Liver (tissue), 7 donors: ENCODE measurements at regions not wholly inside any gene's neighbourhood (a gene's known extent, or its start where the extent isn't known, plus 50 kb on each side); places are given as distances from the start of the nearest gene placed in this dataset.

Experiments
- DNase-seq: peaks from one replicate; pipeline ENCODE4 v3.0.0-alpha.2; 2017; ENCODE audit warnings: low spot score
- H3K27ac ChIP-seq, 2 donors: one replicate each; pipeline ENCODE4 v1.7.0; 2013; ENCODE audit warnings: inconsistent platforms in 2 of 2, low read length in 2 of 2, control low read depth in 1 of 2, low read depth in 1 of 2, mild to moderate bottlenecking in 1 of 2
- H3K27me3 ChIP-seq, 4 donors: one replicate each; pipeline versions ENCODE4 v1.6.1 to v1.7.0; 2013; ENCODE audit warnings: low read length in 3 of 4, inconsistent platforms in 1 of 4, mild to moderate bottlenecking in 1 of 4, moderate library complexity in 1 of 4; ENCODE audit not compliant: control insufficient read depth in 4 of 4, insufficient read depth in 4 of 4
- H3K36me3 ChIP-seq, 4 donors: one replicate each; pipeline versions ENCODE4 v1.6.1 to v1.7.0; 2013; ENCODE audit warnings: low read length in 3 of 4, mild to moderate bottlenecking in 3 of 4, low read depth in 1 of 4, moderate library complexity in 1 of 4; ENCODE audit not compliant: control insufficient read depth in 4 of 4, insufficient read depth in 3 of 4
- H3K4me1 ChIP-seq, 4 donors: one replicate each; pipeline versions ENCODE4 v1.6.1 to v1.7.0; 2013; ENCODE audit warnings: low read length in 3 of 4, mild to moderate bottlenecking in 3 of 4, moderate library complexity in 1 of 4; ENCODE audit not compliant: control insufficient read depth in 4 of 4, insufficient read depth in 4 of 4
- H3K4me3 ChIP-seq, 3 donors: one replicate each; pipeline versions ENCODE4 v1.6.1 to v1.7.0; 2013; ENCODE audit warnings: low read length in 3 of 3, control low read depth in 1 of 3, low read depth in 1 of 3, mild to moderate bottlenecking in 1 of 3
- H3K9ac ChIP-seq, 2 donors: one replicate each; pipeline ENCODE4 v1.7.0; 2013; ENCODE audit warnings: low read length in 2 of 2, mild to moderate bottlenecking in 2 of 2, moderate library complexity in 2 of 2, control low read depth in 1 of 2, low read depth in 1 of 2
- H3K9me3 ChIP-seq, 4 donors: one replicate each; pipeline versions ENCODE4 v1.6.1 to v1.7.0; 2013; ENCODE audit warnings: low read length in 3 of 4; ENCODE audit not compliant: control insufficient read depth in 4 of 4
- FOXA1 ChIP-seq: IDR thresholded peaks from 2 replicates; pipeline ENCODE4 v1.6.1; 2016; ENCODE audit warnings: antibody characterized with exemption
- FOXA2 ChIP-seq: IDR thresholded peaks from 2 replicates; pipeline ENCODE4 v1.6.1; 2016; ENCODE audit warnings: antibody characterized with exemption
- GABPA ChIP-seq, 2 donors: IDR thresholded peaks in 1 of 2; conservative IDR thresholded peaks in 1 of 2; 2 replicates each; pipeline ENCODE4 v1.6.1; 2016; ENCODE audit warnings: antibody characterized with exemption in 2 of 2, mild to moderate bottlenecking in 1 of 2, moderate library complexity in 1 of 2
- HNF4A ChIP-seq, 2 donors: conservative IDR thresholded peaks; 2 replicates each; pipeline ENCODE4 v1.6.1; 2016; ENCODE audit warnings: antibody characterized with exemption in 2 of 2, mild to moderate bottlenecking in 2 of 2
- HNF4G ChIP-seq: IDR thresholded peaks from 2 replicates; pipeline ENCODE4 v1.6.1; 2016; ENCODE audit warnings: antibody characterized with exemption
- JUND ChIP-seq, 2 donors: IDR thresholded peaks; 2 replicates each; pipeline ENCODE4 v1.6.1; 2016; ENCODE audit warnings: antibody characterized with exemption in 2 of 2
- NR2F2 ChIP-seq: IDR thresholded peaks from 2 replicates; pipeline ENCODE4 v1.6.1; 2016; ENCODE audit warnings: antibody characterized with exemption
- RAD21 ChIP-seq, 2 donors: IDR thresholded peaks; 2 replicates each; pipeline ENCODE4 v1.6.1; 2016; ENCODE audit warnings: antibody characterized with exemption in 2 of 2, mild to moderate bottlenecking in 2 of 2
- RXRA ChIP-seq, 2 donors: IDR thresholded peaks; 2 replicates each; pipeline ENCODE4 v1.6.1; 2017 to 2018; ENCODE audit warnings: antibody characterized with exemption in 2 of 2, mild to moderate bottlenecking in 1 of 2
- SP1 ChIP-seq: IDR thresholded peaks from 2 replicates; pipeline ENCODE4 v1.6.1; 2018; ENCODE audit warnings: antibody characterized with exemption, mild to moderate bottlenecking
- TAF1 ChIP-seq: conservative IDR thresholded peaks from 2 replicates; pipeline ENCODE4 v1.6.1; 2016; ENCODE audit warnings: antibody characterized with exemption, mild to moderate bottlenecking
- YY1 ChIP-seq: IDR thresholded peaks from 2 replicates; pipeline ENCODE4 v1.6.1; 2016; ENCODE audit warnings: antibody characterized with exemption, mild to moderate bottlenecking
- WGBS: extraction: QIAGEN DNeasy Blood & Tissue Kit; methylation state at CpG from one replicate; pipeline ENCODE4 v1.1.7; 2013; 5-methylcytosine and 5-hydroxymethylcytosine counted together
- TF ChIP-seq, protein P1 (sequence below): IDR thresholded peaks from 2 replicates; pipeline ENCODE4 v1.6.1; 2016; ENCODE audit warnings: antibody characterized with exemption
- TF ChIP-seq, protein P2 (sequence below): IDR thresholded peaks from 2 replicates; pipeline ENCODE4 v1.6.1; 2016; ENCODE audit warnings: antibody characterized with exemption, mild to moderate bottlenecking
- TF ChIP-seq, protein P3 (sequence below): IDR thresholded peaks from 2 replicates; pipeline ENCODE4 v1.6.1; 2016; ENCODE audit warnings: antibody characterized with exemption
- donor health status: healthy.
- donor health status: healthy.
- donor health status: healthy.
- donor health status: healthy.

DNA sequence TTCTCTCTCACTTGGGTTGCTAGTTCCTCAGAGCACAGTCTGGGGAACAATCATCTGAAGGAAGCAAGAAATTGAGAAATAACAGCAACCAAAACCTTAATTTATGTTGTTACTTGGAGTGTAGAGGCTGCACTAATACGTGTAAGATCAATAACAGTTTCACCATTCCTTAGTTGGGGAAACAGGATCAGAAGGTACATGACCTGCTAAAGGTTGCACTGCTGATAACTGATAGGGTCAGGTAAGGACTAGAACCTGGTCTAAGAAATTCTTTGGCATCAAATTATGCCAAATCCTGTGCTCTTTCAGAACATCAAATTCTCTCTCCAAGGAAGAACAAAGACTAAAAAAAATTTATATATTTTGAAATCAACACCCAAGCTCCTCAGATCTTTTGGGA lies 278.6 kb upstream of the C9orf72 start:
- no peaks in the 10 kb centered on the region for H3K9me3 ChIP-seq
- no peak overlapping the region for H3K9ac ChIP-seq
- WGBS, result 29% methylated on average over 1 of the region's 1 CpG
- no peak overlapping the region for H3K27ac ChIP-seq
- H3K4me1 ChIP-seq, result peaks cover 3 to 35% (median 19%) of the 10 kb centered on the region in 4 donors
- H3K27me3 ChIP-seq, result no peaks in the 10 kb centered on the region
- TF ChIP-seq RXRA (IDR thresholded peaks at IDR 0.05) (peak; percentile 78 to 94), SP1 (peak; percentile 50), FOXA2 (peak; percentile 37), RAD21 (IDR thresholded peaks at IDR 0.05) (peak in 1 of 2 donors; percentile 34), HNF4A (conservative IDR thresholded peaks at IDR 0.05) (peak; percentile 46 to 51), FOXA1 (no peak), HNF4G (peak; percentile 13)
- TF ChIP-seq, protein P1, sequence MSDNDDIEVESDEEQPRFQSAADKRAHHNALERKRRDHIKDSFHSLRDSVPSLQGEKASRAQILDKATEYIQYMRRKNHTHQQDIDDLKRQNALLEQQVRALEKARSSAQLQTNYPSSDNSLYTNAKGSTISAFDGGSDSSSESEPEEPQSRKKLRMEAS, result no peak
- no peaks in the 10 kb centered on the region for H3K36me3 ChIP-seq
- no peak for DNase-seq
- H3K4me3 ChIP-seq, result no peak overlapping the region

DNA sequence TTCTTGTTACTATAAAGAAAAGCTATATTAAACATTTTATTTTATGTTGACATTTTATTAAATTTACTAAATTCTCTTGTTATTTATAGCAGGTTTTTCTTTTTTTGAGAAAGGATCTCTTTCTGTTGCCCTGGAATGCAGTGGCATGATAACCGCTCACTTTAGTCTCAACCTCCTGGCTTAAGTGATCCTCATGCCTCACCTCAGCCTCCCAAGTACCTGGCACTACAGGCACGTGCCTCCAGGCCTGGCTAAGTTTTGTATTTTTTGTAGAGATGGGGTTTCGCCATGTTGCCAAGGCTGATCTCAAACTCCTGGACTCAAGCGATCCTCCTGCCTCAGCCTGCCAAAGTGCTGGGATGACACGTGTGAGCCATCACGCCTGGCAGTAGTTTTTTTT lies 280.2 kb upstream of the C9orf72 start:
- H3K9me3 ChIP-seq, result no peaks in the 10 kb centered on the region
- H3K27me3 ChIP-seq, result no peaks in the 10 kb centered on the region
- TF ChIP-seq HNF4G (no peak), RAD21 (IDR thresholded peaks at IDR 0.05) (no peak), RXRA (IDR thresholded peaks at IDR 0.05) (no peak), GABPA (IDR thresholded peaks at IDR 0.05 in 1 of 2, conservative IDR thresholded peaks at IDR 0.05 in 1 of 2) (no peak), FOXA1 (no peak), YY1 (no peak), HNF4A (conservative IDR thresholded peaks at IDR 0.05) (no peak), JUND (IDR thresholded peaks at IDR 0.05) (no peak), FOXA2 (no peak), TAF1 (no peak), SP1 (no peak), NR2F2 (no peak)
- TF ChIP-seq, protein P2, sequence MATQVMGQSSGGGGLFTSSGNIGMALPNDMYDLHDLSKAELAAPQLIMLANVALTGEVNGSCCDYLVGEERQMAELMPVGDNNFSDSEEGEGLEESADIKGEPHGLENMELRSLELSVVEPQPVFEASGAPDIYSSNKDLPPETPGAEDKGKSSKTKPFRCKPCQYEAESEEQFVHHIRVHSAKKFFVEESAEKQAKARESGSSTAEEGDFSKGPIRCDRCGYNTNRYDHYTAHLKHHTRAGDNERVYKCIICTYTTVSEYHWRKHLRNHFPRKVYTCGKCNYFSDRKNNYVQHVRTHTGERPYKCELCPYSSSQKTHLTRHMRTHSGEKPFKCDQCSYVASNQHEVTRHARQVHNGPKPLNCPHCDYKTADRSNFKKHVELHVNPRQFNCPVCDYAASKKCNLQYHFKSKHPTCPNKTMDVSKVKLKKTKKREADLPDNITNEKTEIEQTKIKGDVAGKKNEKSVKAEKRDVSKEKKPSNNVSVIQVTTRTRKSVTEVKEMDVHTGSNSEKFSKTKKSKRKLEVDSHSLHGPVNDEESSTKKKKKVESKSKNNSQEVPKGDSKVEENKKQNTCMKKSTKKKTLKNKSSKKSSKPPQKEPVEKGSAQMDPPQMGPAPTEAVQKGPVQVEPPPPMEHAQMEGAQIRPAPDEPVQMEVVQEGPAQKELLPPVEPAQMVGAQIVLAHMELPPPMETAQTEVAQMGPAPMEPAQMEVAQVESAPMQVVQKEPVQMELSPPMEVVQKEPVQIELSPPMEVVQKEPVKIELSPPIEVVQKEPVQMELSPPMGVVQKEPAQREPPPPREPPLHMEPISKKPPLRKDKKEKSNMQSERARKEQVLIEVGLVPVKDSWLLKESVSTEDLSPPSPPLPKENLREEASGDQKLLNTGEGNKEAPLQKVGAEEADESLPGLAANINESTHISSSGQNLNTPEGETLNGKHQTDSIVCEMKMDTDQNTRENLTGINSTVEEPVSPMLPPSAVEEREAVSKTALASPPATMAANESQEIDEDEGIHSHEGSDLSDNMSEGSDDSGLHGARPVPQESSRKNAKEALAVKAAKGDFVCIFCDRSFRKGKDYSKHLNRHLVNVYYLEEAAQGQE, result no peak
- TF ChIP-seq, protein P1, result no peak
- TF ChIP-seq, protein P3, sequence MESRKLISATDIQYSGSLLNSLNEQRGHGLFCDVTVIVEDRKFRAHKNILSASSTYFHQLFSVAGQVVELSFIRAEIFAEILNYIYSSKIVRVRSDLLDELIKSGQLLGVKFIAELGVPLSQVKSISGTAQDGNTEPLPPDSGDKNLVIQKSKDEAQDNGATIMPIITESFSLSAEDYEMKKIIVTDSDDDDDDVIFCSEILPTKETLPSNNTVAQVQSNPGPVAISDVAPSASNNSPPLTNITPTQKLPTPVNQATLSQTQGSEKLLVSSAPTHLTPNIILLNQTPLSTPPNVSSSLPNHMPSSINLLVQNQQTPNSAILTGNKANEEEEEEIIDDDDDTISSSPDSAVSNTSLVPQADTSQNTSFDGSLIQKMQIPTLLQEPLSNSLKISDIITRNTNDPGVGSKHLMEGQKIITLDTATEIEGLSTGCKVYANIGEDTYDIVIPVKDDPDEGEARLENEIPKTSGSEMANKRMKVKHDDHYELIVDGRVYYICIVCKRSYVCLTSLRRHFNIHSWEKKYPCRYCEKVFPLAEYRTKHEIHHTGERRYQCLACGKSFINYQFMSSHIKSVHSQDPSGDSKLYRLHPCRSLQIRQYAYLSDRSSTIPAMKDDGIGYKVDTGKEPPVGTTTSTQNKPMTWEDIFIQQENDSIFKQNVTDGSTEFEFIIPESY, result no peak
- no peak overlapping the region for H3K9ac ChIP-seq
- peaks cover 2 to 18% (median 11%) of the 10 kb centered on the region in 4 donors for H3K4me1 ChIP-seq
- no peaks in the 10 kb centered on the region for H3K36me3 ChIP-seq
- no peak overlapping the region for H3K4me3 ChIP-seq
- WGBS, result 84% methylated on average over 6 of the region's 6 CpGs
- DNase-seq, result no peak
- no peak overlapping the region for H3K27ac ChIP-seq
